Body of pancreas (tissue), 4 donors: ENCODE measurements at regions not wholly inside any gene's neighbourhood (a gene's known extent, or its start where the extent isn't known, plus 50 kb on each side); places are given as distances from the start of the nearest gene placed in this dataset.

Experiments
- POLR2A ChIP-seq, 3 donors: fragments of 450-650 bp; IDR thresholded peaks; one replicate each; pipeline ENCODE4 v1.6.1; 2016; ENCODE audit warnings: antibody characterized with exemption in 3 of 3, mild to moderate bottlenecking in 2 of 3
- TF ChIP-seq, protein P1 (sequence below), 7 experiments: fragments of 450-650 bp in 4 of 7; fragments of 200-600 bp in 3 of 7; sonication (generic) in 3 of 7; IDR thresholded peaks; one replicate each; pipeline ENCODE4 v1.5.1; 2016 to 2019; ENCODE audit warnings: antibody characterized with exemption in 7 of 7

DNA sequence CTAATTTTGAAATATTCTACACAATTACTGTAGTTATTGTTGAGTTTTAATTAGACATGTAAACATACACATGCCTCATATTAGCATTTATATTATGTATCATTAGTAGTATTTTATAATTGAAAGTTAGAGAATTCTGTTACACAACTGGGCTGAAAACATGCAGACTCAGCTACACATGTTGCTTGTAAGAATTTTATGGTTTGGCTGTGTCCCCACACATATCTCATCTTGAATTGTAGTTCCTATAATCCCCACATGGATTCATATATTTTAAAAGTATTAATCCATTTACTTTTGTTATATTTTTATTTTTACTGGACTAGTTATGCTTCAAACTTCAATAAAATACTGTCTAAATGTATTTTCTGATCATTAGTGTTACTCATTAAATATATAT lies 2075.3 kb upstream of the C9orf72 start:
- TF ChIP-seq, protein P1, sequence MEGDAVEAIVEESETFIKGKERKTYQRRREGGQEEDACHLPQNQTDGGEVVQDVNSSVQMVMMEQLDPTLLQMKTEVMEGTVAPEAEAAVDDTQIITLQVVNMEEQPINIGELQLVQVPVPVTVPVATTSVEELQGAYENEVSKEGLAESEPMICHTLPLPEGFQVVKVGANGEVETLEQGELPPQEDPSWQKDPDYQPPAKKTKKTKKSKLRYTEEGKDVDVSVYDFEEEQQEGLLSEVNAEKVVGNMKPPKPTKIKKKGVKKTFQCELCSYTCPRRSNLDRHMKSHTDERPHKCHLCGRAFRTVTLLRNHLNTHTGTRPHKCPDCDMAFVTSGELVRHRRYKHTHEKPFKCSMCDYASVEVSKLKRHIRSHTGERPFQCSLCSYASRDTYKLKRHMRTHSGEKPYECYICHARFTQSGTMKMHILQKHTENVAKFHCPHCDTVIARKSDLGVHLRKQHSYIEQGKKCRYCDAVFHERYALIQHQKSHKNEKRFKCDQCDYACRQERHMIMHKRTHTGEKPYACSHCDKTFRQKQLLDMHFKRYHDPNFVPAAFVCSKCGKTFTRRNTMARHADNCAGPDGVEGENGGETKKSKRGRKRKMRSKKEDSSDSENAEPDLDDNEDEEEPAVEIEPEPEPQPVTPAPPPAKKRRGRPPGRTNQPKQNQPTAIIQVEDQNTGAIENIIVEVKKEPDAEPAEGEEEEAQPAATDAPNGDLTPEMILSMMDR (IDR thresholded peaks at IDR 0.05), result no peak
- TF ChIP-seq POLR2A (IDR thresholded peaks at IDR 0.05), result no peak
